H1 (cell line): ENCODE measurements at regions not wholly inside any gene's neighbourhood (a gene's known extent, or its start where the extent isn't known, plus 50 kb on each side); places are given as distances from the start of the nearest gene placed in this dataset.

ENCODE experiments used
- CTCF ChIA-PET: fragments of 300-600 bp; sonication (Branson Sonifier 250); formaldehyde crosslinking; loops from one replicate; lab custom pipeline; 2021; ENCODE audit not compliant: partially characterized antibody; lab: Charles Lee
- POLR2A ChIA-PET: fragments of 300-600 bp; sonication (Branson Sonifier 250); formaldehyde crosslinking; loops from one replicate; lab custom pipeline; 2021; ENCODE audit warnings: inconsistent platforms; ENCODE audit not compliant: partially characterized antibody; lab: Charles Lee
- DNase-seq, 2 experiments: peaks; one replicate each; pipeline versions ENCODE4 v3.0.0 to v3.0.0-alpha.2; 2010 to 2022; ENCODE audit warnings: low spot score in 2 of 2, low read depth in 1 of 2, mixed read lengths in 1 of 2
- FAIRE-seq: peaks from 2 replicates; lab custom pipeline; 2011; peaks lifted over from hg19 to GRCh38; lab: Jason Lieb, UNC
- H2AFZ ChIP-seq: 2 replicates; pipeline ENCODE4 v1.8.1; 2012; ENCODE audit warnings: low read length, inconsistent platforms
- H2AK5ac ChIP-seq: 2 replicates; pipeline ENCODE4 v1.6.1; 2013; ENCODE audit warnings: low read depth, low read length
- H2BK120ac ChIP-seq: replicated peaks from 2 replicates; pipeline ENCODE3; 2013; ENCODE audit warnings: low read depth, low read length, inconsistent platforms
- H2BK12ac ChIP-seq: 2 replicates; pipeline ENCODE4 v1.6.1; 2013; ENCODE audit warnings: low read depth, low read length
- H2BK15ac ChIP-seq: 2 replicates; pipeline ENCODE4 v1.6.1; 2013; ENCODE audit warnings: low read length
- H2BK20ac ChIP-seq: 2 replicates; pipeline ENCODE4 v1.6.1; 2013; ENCODE audit warnings: low read length
- H2BK5ac ChIP-seq: 2 replicates; pipeline ENCODE4 v1.6.1; 2013; ENCODE audit warnings: low read depth, low read length
- H3K14ac ChIP-seq: 2 replicates; pipeline ENCODE4 v1.6.1; 2013; ENCODE audit warnings: inconsistent platforms; ENCODE audit not compliant: insufficient read length
- H3K18ac ChIP-seq: 2 replicates; pipeline ENCODE4 v1.6.1; 2013; ENCODE audit warnings: low read length; ENCODE audit errors: extremely low read depth
- H3K23ac ChIP-seq: 2 replicates; pipeline ENCODE4 v1.6.1; 2013; ENCODE audit warnings: inconsistent platforms; ENCODE audit not compliant: insufficient read length
- H3K23me2 ChIP-seq: 2 replicates; pipeline ENCODE4 v1.6.1; 2013; ENCODE audit warnings: low read depth, low read length
- H3K27ac ChIP-seq: 2 replicates; pipeline ENCODE4 v1.6.1; 2011; ENCODE audit warnings: low read depth, low read length, inconsistent platforms
- H3K27me3 ChIP-seq, 4 experiments: replicated peaks in 1 of 4; 1 replicate in 1 of 4; 2 replicates in 3 of 4; pipeline versions ENCODE4 v1.6.1 to v1.8.1; 2011 to 2013; ENCODE audit warnings: low read length in 3 of 4, mild to moderate bottlenecking in 3 of 4, inconsistent platforms in 2 of 4, mixed read lengths in 2 of 4, moderate library complexity in 1 of 4; ENCODE audit not compliant: control insufficient read depth in 3 of 4, insufficient read depth in 3 of 4; ENCODE audit errors: extremely low read depth in 1 of 4
- H3K36me3 ChIP-seq, 4 experiments: 2 replicates each; pipeline versions ENCODE4 v1.6.1 to v1.8.1; 2011 to 2013; ENCODE audit warnings: mild to moderate bottlenecking in 4 of 4, low read length in 3 of 4, moderate library complexity in 2 of 4, control low read depth in 1 of 4, inconsistent platforms in 1 of 4; ENCODE audit not compliant: insufficient read depth in 4 of 4, control insufficient read depth in 2 of 4
- H3K4ac ChIP-seq: replicated peaks from 2 replicates; pipeline ENCODE3; 2013; ENCODE audit warnings: low read length, low read depth, mixed read lengths, inconsistent platforms; ENCODE audit not compliant: insufficient read length
- H3K4me1 ChIP-seq, 4 experiments: replicated peaks in 1 of 4; 1 replicate in 1 of 4; 2 replicates in 3 of 4; pipeline versions ENCODE4 v1.6.1 to v1.8.1; 2011 to 2013; ENCODE audit warnings: low read length in 3 of 4, inconsistent platforms in 2 of 4, mixed read lengths in 1 of 4; ENCODE audit not compliant: insufficient read depth in 4 of 4, control insufficient read depth in 3 of 4
- H3K4me2 ChIP-seq, 2 experiments: 2 replicates each; pipeline versions ENCODE4 v1.6.1 to v1.8.1; 2011 to 2013; ENCODE audit warnings: low read depth in 2 of 2, low read length in 2 of 2, control low read depth in 1 of 2, inconsistent platforms in 1 of 2, mild to moderate bottlenecking in 1 of 2; ENCODE audit not compliant: insufficient read depth in 1 of 2
- H3K4me3 ChIP-seq, 4 experiments: fragments of 200-600, 300-600 bp in 1 of 4; sonication (generic), shearing (Covaris generic), sonication (Bioruptor Twin) in 1 of 4; 2 replicates each; pipeline versions ENCODE4 v1.5.1 to v1.8.1; 2011 to 2016; ENCODE audit warnings: low read length in 4 of 4, low read depth in 3 of 4, control low read depth in 2 of 4, inconsistent platforms in 2 of 4, mild to moderate bottlenecking in 2 of 4, mixed read lengths in 1 of 4, moderate library complexity in 1 of 4; ENCODE audit not compliant: insufficient read depth in 2 of 4; ENCODE audit errors: extremely low read depth in 1 of 4
- H3K56ac ChIP-seq: replicated peaks from 2 replicates; pipeline ENCODE3; 2013; ENCODE audit warnings: low read depth, mild to moderate bottlenecking, mixed read lengths, low read length, inconsistent platforms; ENCODE audit not compliant: insufficient read length
- H3K79me1 ChIP-seq: 2 replicates; pipeline ENCODE4 v1.6.1; 2013; ENCODE audit warnings: low read depth, low read length, control low read depth
- H3K79me2 ChIP-seq, 2 experiments: 2 replicates each; pipeline versions ENCODE4 v1.6.1 to v1.8.1; 2012 to 2013; ENCODE audit warnings: low read length in 2 of 2, mild to moderate bottlenecking in 2 of 2, inconsistent platforms in 1 of 2; ENCODE audit not compliant: insufficient read depth in 2 of 2, control insufficient read depth in 1 of 2
- H3K9ac ChIP-seq, 4 experiments: replicated peaks in 1 of 4; 1 replicate in 1 of 4; 2 replicates in 3 of 4; pipeline versions ENCODE4 v1.6.1 to v1.8.1; 2011 to 2013; ENCODE audit warnings: low read depth in 3 of 4, low read length in 3 of 4, control low read depth in 2 of 4, mild to moderate bottlenecking in 2 of 4, moderate library complexity in 2 of 4, inconsistent platforms in 1 of 4; ENCODE audit errors: extremely low read depth in 1 of 4
- H3K9me3 ChIP-seq, 2 experiments: 2 replicates each; pipeline versions ENCODE4 v1.6.1 to v1.8.1; 2012 to 2013; ENCODE audit warnings: mild to moderate bottlenecking in 2 of 2, moderate library complexity in 2 of 2, control low read depth in 1 of 2, inconsistent platforms in 1 of 2, low read depth in 1 of 2, low read length in 1 of 2, mixed read lengths in 1 of 2; ENCODE audit not compliant: insufficient read depth in 2 of 2
- H4K20me1 ChIP-seq, 2 experiments: replicated peaks in 1 of 2; 2 replicates each; pipeline versions ENCODE3 to v1.8.1; 2011 to 2013; ENCODE audit warnings: inconsistent platforms in 2 of 2, low read length in 2 of 2, mild to moderate bottlenecking in 1 of 2; ENCODE audit not compliant: insufficient read depth in 2 of 2, control insufficient read depth in 1 of 2
- H4K5ac ChIP-seq: 2 replicates; pipeline ENCODE4 v1.6.1; 2013; ENCODE audit warnings: low read length, low read depth, mixed read lengths, inconsistent platforms; ENCODE audit not compliant: insufficient read length
- H4K8ac ChIP-seq: 2 replicates; pipeline ENCODE4 v1.8.0; 2013; ENCODE audit warnings: mild to moderate bottlenecking, moderate library complexity, low read length, inconsistent platforms; ENCODE audit not compliant: insufficient read depth; ENCODE audit errors: extremely low read depth
- H4K91ac ChIP-seq: replicated peaks from 2 replicates; pipeline ENCODE3; 2013; ENCODE audit warnings: low read length, mixed read lengths, inconsistent platforms; ENCODE audit not compliant: insufficient read length
- BACH1 ChIP-seq: IDR thresholded peaks from 2 replicates; pipeline ENCODE4 v1.6.1; 2012; ENCODE audit warnings: low read length, improper control_type of control experiment
- BCL11A ChIP-seq, 2 experiments: IDR thresholded peaks; one replicate each; pipeline ENCODE4 v1.6.1; 2011; ENCODE audit warnings: low read depth in 2 of 2, low read length in 2 of 2, mild to moderate bottlenecking in 2 of 2
- BRCA1 ChIP-seq: IDR thresholded peaks from 2 replicates; pipeline ENCODE4 v1.6.1; 2012; ENCODE audit warnings: low read depth, low read length, improper control_type of control experiment
- CBX5 ChIP-seq: fragments of 300-800, 300-1000 bp; sonication (generic); IDR thresholded peaks from 2 replicates; pipeline ENCODE4 v1.7.1; 2016; ENCODE audit warnings: antibody characterized with exemption, low read length, low read depth
- CHD2 ChIP-seq: IDR thresholded peaks from 2 replicates; pipeline ENCODE4 v1.6.1; 2012; ENCODE audit warnings: low read length, improper control_type of control experiment
- CTBP2 ChIP-seq: IDR thresholded peaks from 2 replicates; pipeline ENCODE4 v1.7.0; 2011; ENCODE audit warnings: borderline replicate concordance, mild to moderate bottlenecking, moderate library complexity, mixed read lengths, low read length; ENCODE audit not compliant: insufficient read depth, insufficient read length
- EGR1 ChIP-seq: IDR thresholded peaks from 2 replicates; pipeline ENCODE4 v1.6.1; 2011; ENCODE audit warnings: low read depth, low read length, borderline replicate concordance
- FOSL1 ChIP-seq: IDR thresholded peaks from 2 replicates; pipeline ENCODE4 v1.6.1; 2011; ENCODE audit warnings: mild to moderate bottlenecking, low read depth, low read length, moderate library complexity; ENCODE audit not compliant: insufficient read depth
- JUND ChIP-seq: IDR thresholded peaks from 2 replicates; pipeline ENCODE4 v1.6.1; 2011; ENCODE audit warnings: mild to moderate bottlenecking, improper control_type of control experiment, low read length
- MAFK ChIP-seq: IDR thresholded peaks from 2 replicates; pipeline ENCODE4 v1.6.1; 2012; ENCODE audit warnings: low read depth, mild to moderate bottlenecking, improper control_type of control experiment, low read length
- SAP30 ChIP-seq: fragments of 300-600 bp; sonication (generic); IDR thresholded peaks from 2 replicates; pipeline ENCODE4 v1.7.1; 2012; ENCODE audit warnings: low read length, moderate library complexity, mild to moderate bottlenecking, inconsistent platforms; ENCODE audit not compliant: insufficient read depth, insufficient replicate concordance
- SP4 ChIP-seq: IDR thresholded peaks from 2 replicates; pipeline ENCODE4 v1.6.1; 2012; ENCODE audit warnings: low read length, inconsistent platforms
- ZNF274 ChIP-seq: IDR thresholded peaks from 2 replicates; pipeline ENCODE4 v1.7.0; 2012; ENCODE audit warnings: low read length, borderline replicate concordance; ENCODE audit errors: extremely low read depth
- WGBS, 2 experiments: shearing (Covaris generic) in 1 of 2; methylation state at CpG; one replicate each; pipeline versions ENCODE4 v1.1.6 to v1.1.7; 2013 to 2015; ENCODE audit warnings: low lambda C conversion rate in 2 of 2, mixed read lengths in 2 of 2, inconsistent platforms in 1 of 2, low coverage in 1 of 2, missing lambda C conversion rate in 1 of 2; ENCODE audit not compliant: insufficient replicate concordance in 2 of 2, insufficient coverage in 1 of 2, insufficient read length in 1 of 2; ENCODE audit errors: extremely low coverage in 1 of 2, missing lambda C conversion rate in 1 of 2; 5-methylcytosine and 5-hydroxymethylcytosine counted together
- TF ChIP-seq, protein P1 (sequence below): IDR thresholded peaks from 2 replicates; pipeline ENCODE4 v1.6.1; 2011; ENCODE audit warnings: low read depth, mild to moderate bottlenecking, low read length; ENCODE audit not compliant: insufficient read depth

GRCh38 chr14:87635442-87635841, 357.5 kb downstream of the GALC start:
- FAIRE-seq (no peak), DNase-seq (no peak)
- CTCF ChIA-PET: no interaction called here
- TF ChIP-seq SP4: no peak
- no peak for TF ChIP-seq CHD2
- TF ChIP-seq BRCA1: no peak
- TF ChIP-seq, protein P1, sequence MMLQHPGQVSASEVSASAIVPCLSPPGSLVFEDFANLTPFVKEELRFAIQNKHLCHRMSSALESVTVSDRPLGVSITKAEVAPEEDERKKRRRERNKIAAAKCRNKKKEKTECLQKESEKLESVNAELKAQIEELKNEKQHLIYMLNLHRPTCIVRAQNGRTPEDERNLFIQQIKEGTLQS: no peak
- no peak for TF ChIP-seq JUND
- no peak for TF ChIP-seq CBX5
- no peak for TF ChIP-seq FOSL1
- no peak for TF ChIP-seq MAFK
- no peak for TF ChIP-seq EGR1
- TF ChIP-seq BACH1: no peak
- TF ChIP-seq BCL11A (IDR thresholded peaks at IDR 0.05; ENCODE audit: low read depth in 2 of 2, low read length in 2 of 2): no peak
- TF ChIP-seq CTBP2: no peak
- no peak for TF ChIP-seq ZNF274
- TF ChIP-seq SAP30: no peak
- WGBS, 2 experiments: 87% methylated on average over 3 of the region's 3 CpGs; no CpG with 5 or more reads in 1 of the 2 experiments
- H4K5ac ChIP-seq: no peak overlapping the region
- no peak overlapping the region for H2BK5ac ChIP-seq
- POLR2A ChIA-PET: no interaction called here
- no peak overlapping the region for H2AK5ac ChIP-seq
- no peak overlapping the region for H2BK12ac ChIP-seq
- no peak overlapping the region for H4K8ac ChIP-seq
- no peaks in the 10 kb centered on the region for H3K36me3 ChIP-seq
- H3K79me1 ChIP-seq: no peaks in the 10 kb centered on the region
- H3K4me1 ChIP-seq: no peaks in the 10 kb centered on the region
- no peak overlapping the region for H3K4me3 ChIP-seq
- no peaks in the 10 kb centered on the region for H3K23me2 ChIP-seq
- H3K27me3 ChIP-seq: no peaks in the 10 kb centered on the region
- H3K56ac ChIP-seq: no peak overlapping the region
- H2BK20ac ChIP-seq: no peak overlapping the region
- H3K23ac ChIP-seq: no peak overlapping the region
- H3K14ac ChIP-seq: no peak overlapping the region
- no peak overlapping the region for H3K4ac ChIP-seq
- no peaks in the 10 kb centered on the region for H3K79me2 ChIP-seq
- no peak overlapping the region for H2AFZ ChIP-seq
- H3K27ac ChIP-seq: no peak overlapping the region
- H2BK120ac ChIP-seq: no peak overlapping the region
- no peaks in the 10 kb centered on the region for H4K20me1 ChIP-seq
- H3K4me2 ChIP-seq: no peak overlapping the region
- H3K9ac ChIP-seq: no peak overlapping the region
- H4K91ac ChIP-seq: no peak overlapping the region
- H3K9me3 ChIP-seq: no peaks in the 10 kb centered on the region
- H2BK15ac ChIP-seq: no peak overlapping the region
- H3K18ac ChIP-seq: no peak overlapping the region
